ENCODE measurements at regions not wholly inside any gene's neighbourhood (a gene's known extent, or its start where the extent isn't known, plus 50 kb on each side); places are given as distances from the start of the nearest gene placed in this dataset.
"Not testable (repeated sequence)": the region's sequence is repeated elsewhere in the genome, so short reads cannot be mapped to it uniquely, and the experiment has no call there.

- DNase-seq (ENCODE audit: low read depth in 1 of 2, low spot score in 1 of 2) = not testable (repeated sequence)
These were observed 185.7 kb upstream of the TP53TG3 start for GRCh38 chr16:32861476-32862201.

GRCh38 chr16:32847379-32847778 lies 171.4 kb upstream of the TP53TG3 start:
- DNase-seq (ENCODE audit: low read depth in 1 of 2, low spot score in 1 of 2) = not testable (repeated sequence)

GRCh38 chr16:32845572-32845971 lies 169.6 kb upstream of the TP53TG3 start:
- DNase-seq (ENCODE audit: low read depth in 1 of 2, low spot score in 1 of 2) = not testable (repeated sequence)

- not testable (repeated sequence) for DNase-seq (ENCODE audit: low read depth in 1 of 2, low spot score in 1 of 2)
These were observed 166.9 kb upstream of the TP53TG3 start for GRCh38 chr16:32842844-32843243.

GRCh38 chr16:32807280-32807679 lies 131.3 kb upstream of the TP53TG3 start:
- DNase-seq (ENCODE audit: low read depth in 1 of 2, low spot score in 1 of 2) = not testable (repeated sequence)

GRCh38 chr16:32805639-32806038 lies 129.7 kb upstream of the TP53TG3 start:
- not testable (repeated sequence) for DNase-seq (ENCODE audit: low read depth in 1 of 2, low spot score in 1 of 2)
